GM12878 (cell line): ENCODE measurements at regions not wholly inside any gene's neighbourhood (a gene's known extent, or its start where the extent isn't known, plus 50 kb on each side); places are given as distances from the start of the nearest gene placed in this dataset.

ENCODE experiments used
- ATAC-seq: fragments of 200-7000 bp; cut with Tn5 transposase; 3 replicates; pipeline ENCODE4 v1.9.1; 2020; ENCODE audit warnings: mild to moderate bottlenecking, moderate library complexity
- BruUV-seq: library from RNA; stranded (reverse); fragments of 400-500 nt; replicated peaks from 2 replicates; lab custom pipeline; 2021; lab: Mats Ljungman, UMichigan
- CTCF ChIA-PET: fragments of 300-600 bp; sonication (Branson Sonifier 250); formaldehyde crosslinking; extraction: SDS; loops from one replicate; lab custom pipeline; 2021; ENCODE audit warnings: inconsistent platforms; lab: Yijun Ruan, JAX
- POLR2A ChIA-PET: fragments of 350-600 bp; formaldehyde crosslinking; extraction: SDS; loops from one replicate; lab custom pipeline; 2021; ENCODE audit warnings: inconsistent platforms; lab: Charles Lee
- RAD21 ChIA-PET: fragments of 300-600 bp; sonication (Branson Sonifier 250); formaldehyde crosslinking; loops from one replicate; lab custom pipeline; 2023; ENCODE audit warnings: antibody characterized with exemption; ENCODE audit not compliant: unreplicated experiment; lab: Charles Lee
- SMC1A ChIA-PET: fragments of 300-600 bp; sonication (Branson Sonifier 250); formaldehyde crosslinking; loops from one replicate; lab custom pipeline; 2023; ENCODE audit not compliant: unreplicated experiment, uncharacterized antibody; lab: Charles Lee
- DNase-seq: peaks from one replicate; pipeline ENCODE4 v3.0.0-alpha.2; 2011; ENCODE audit warnings: low read depth, low spot score
- FAIRE-seq: peaks from 3 replicates; lab custom pipeline; 2011; peaks lifted over from hg19 to GRCh38; lab: Jason Lieb, UNC
- H2AFZ ChIP-seq: 2 replicates; pipeline ENCODE4 v1.6.0; 2011; ENCODE audit warnings: low read depth, low read length, control low read depth; ENCODE audit not compliant: control insufficient read depth
- H3K27ac ChIP-seq: 2 replicates; pipeline ENCODE4 v1.5.1; 2011; ENCODE audit warnings: control low read depth; ENCODE audit not compliant: control insufficient read depth, insufficient read depth
- H3K27me3 ChIP-seq, 2 experiments: replicated peaks in 1 of 2; 2 replicates each; pipeline versions ENCODE4 v1.6.0 to v1.6.1; 2011; ENCODE audit warnings: low read length in 1 of 2; ENCODE audit not compliant: control insufficient read depth in 2 of 2, insufficient read depth in 2 of 2
- H3K36me3 ChIP-seq, 2 experiments: 2 replicates each; pipeline ENCODE4 v1.5.1; 2011; ENCODE audit warnings: low read length in 1 of 2; ENCODE audit not compliant: control insufficient read depth in 2 of 2, insufficient read depth in 2 of 2
- H3K4me1 ChIP-seq: 2 replicates; pipeline ENCODE4 v1.6.1; 2011; ENCODE audit warnings: mild to moderate bottlenecking, low read length, moderate library complexity, mixed read lengths; ENCODE audit not compliant: control insufficient read depth, insufficient read depth
- H3K4me2 ChIP-seq: 2 replicates; pipeline ENCODE4 v1.6.0; 2011; ENCODE audit warnings: control low read depth; ENCODE audit not compliant: control insufficient read depth, insufficient read depth
- H3K4me3 ChIP-seq: fragments of 200-600 bp; sonication (generic); 2 replicates; pipeline ENCODE4 v1.5.1; 2016
- H3K79me2 ChIP-seq: 2 replicates; pipeline ENCODE4 v1.6.0; 2011; ENCODE audit warnings: low read length; ENCODE audit not compliant: control insufficient read depth, insufficient read depth
- H3K9ac ChIP-seq: 2 replicates; pipeline ENCODE4 v1.8.0; 2011; ENCODE audit warnings: low read length, control low read depth, mixed read lengths; ENCODE audit not compliant: control insufficient read depth, insufficient read depth
- H3K9me3 ChIP-seq: replicated peaks from 3 replicates; pipeline ENCODE4 v1.5.1; 2011; ENCODE audit warnings: mild to moderate bottlenecking, low read length; ENCODE audit not compliant: control insufficient read depth, insufficient read depth
- H4K20me1 ChIP-seq: 2 replicates; pipeline ENCODE4 v1.6.0; 2011; ENCODE audit not compliant: control insufficient read depth, insufficient read depth
- CBFB ChIP-seq: IDR thresholded peaks from 2 replicates; pipeline ENCODE4 v1.6.1; 2016; ENCODE audit warnings: antibody characterized with exemption, low read depth
- E4F1 ChIP-seq: fragments of 450-650 bp; IDR thresholded peaks from 2 replicates; pipeline ENCODE4 v1.6.1; 2018; ENCODE audit warnings: borderline replicate concordance, mild to moderate bottlenecking; ENCODE audit not compliant: partially characterized antibody
- IRF5 ChIP-seq: fragments of 450-650 bp; IDR thresholded peaks from 2 replicates; pipeline ENCODE4 v1.6.1; 2017; ENCODE audit warnings: borderline replicate concordance
- KLF5 ChIP-seq: fragments of 450-650 bp; IDR thresholded peaks from 2 replicates; pipeline ENCODE4 v1.6.1; 2014; ENCODE audit warnings: mild to moderate bottlenecking; ENCODE audit not compliant: partially characterized antibody
- MAX ChIP-seq: IDR thresholded peaks from 2 replicates; pipeline ENCODE4 v1.6.1; 2012; ENCODE audit warnings: low read depth, low read length, improper control_type of control experiment
- PML ChIP-seq: IDR thresholded peaks from 2 replicates; pipeline ENCODE4 v1.6.1; 2012; ENCODE audit warnings: low read length, inconsistent platforms
- RCOR1 ChIP-seq: conservative IDR thresholded peaks from 2 replicates; pipeline ENCODE4 v1.6.1; 2012; ENCODE audit warnings: low read depth, low read length, improper control_type of control experiment
- RFX5 ChIP-seq: IDR thresholded peaks from 2 replicates; pipeline ENCODE4 v1.6.1; 2011; ENCODE audit warnings: low read depth, low read length, improper control_type of control experiment
- SMAD1 ChIP-seq: fragments of 450-650 bp; IDR thresholded peaks from 2 replicates; pipeline ENCODE4 v1.6.1; 2018; ENCODE audit warnings: mild to moderate bottlenecking, low read depth; ENCODE audit not compliant: partially characterized antibody
- TAF1 ChIP-seq: IDR thresholded peaks from 2 replicates; pipeline ENCODE4 v1.6.1; 2011; ENCODE audit warnings: mild to moderate bottlenecking, low read depth, low read length, borderline replicate concordance
- TCF7 ChIP-seq: IDR thresholded peaks from 2 replicates; pipeline ENCODE4 v1.6.1; 2014; ENCODE audit warnings: antibody characterized with exemption, borderline replicate concordance
- ZBTB40 ChIP-seq: fragments of 450-650 bp; IDR thresholded peaks from 2 replicates; pipeline ENCODE4 v1.6.1; 2016; ENCODE audit warnings: mild to moderate bottlenecking, moderate library complexity, borderline replicate concordance
- WGBS: methylation state at CpG from one replicate; pipeline ENCODE4 v1.1.6; 2016; ENCODE audit warnings: low lambda C conversion rate; ENCODE audit not compliant: insufficient replicate concordance, insufficient coverage; ENCODE audit errors: missing lambda C conversion rate; 5-methylcytosine and 5-hydroxymethylcytosine counted together
- in situ Hi-C: fragments of 300-500 bp; cut with MboI; formaldehyde crosslinking; loops from 9 replicates; pipeline ENCODE4 v1.14.3; 2018; ENCODE audit warnings: mixed read lengths
- intact Hi-C: fragments of 100-400 bp; cut with micrococcal nuclease; formaldehyde crosslinking; loops from one replicate; pipeline ENCODE4 v1.14.2; 2022; ENCODE audit not compliant: unreplicated experiment
- TF ChIP-seq, protein P1 (sequence below): fragments of 150-350 bp; IDR thresholded peaks from 2 replicates; pipeline ENCODE4 v1.6.1; 2014; ENCODE audit warnings: mild to moderate bottlenecking, low read depth, low read length

GRCh38 chr1:170284951-170285350 lies 139.2 kb downstream of the NTMT2 start:
- ChIA-PET POLR2A (no interaction called here), RAD21 (no interaction called here), SMC1A (no interaction called here), CTCF (no interaction called here)
- H3K79me2 ChIP-seq = no peaks in the 10 kb centered on the region
- 89% methylated on average over 5 of the region's 5 CpGs for WGBS
- FAIRE-seq = no peak
- in situ Hi-C loops = no loop called here
- DNase-seq = no peak
- TF ChIP-seq TCF7 (no peak), PML (no peak), RCOR1 (no peak), RFX5 (no peak), CBFB (no peak), E4F1 (no peak), ZBTB40 (no peak), IRF5 (no peak), SMAD1 (no peak), KLF5 (no peak), TAF1 (no peak), MAX (no peak)
- TF ChIP-seq, protein P1, sequence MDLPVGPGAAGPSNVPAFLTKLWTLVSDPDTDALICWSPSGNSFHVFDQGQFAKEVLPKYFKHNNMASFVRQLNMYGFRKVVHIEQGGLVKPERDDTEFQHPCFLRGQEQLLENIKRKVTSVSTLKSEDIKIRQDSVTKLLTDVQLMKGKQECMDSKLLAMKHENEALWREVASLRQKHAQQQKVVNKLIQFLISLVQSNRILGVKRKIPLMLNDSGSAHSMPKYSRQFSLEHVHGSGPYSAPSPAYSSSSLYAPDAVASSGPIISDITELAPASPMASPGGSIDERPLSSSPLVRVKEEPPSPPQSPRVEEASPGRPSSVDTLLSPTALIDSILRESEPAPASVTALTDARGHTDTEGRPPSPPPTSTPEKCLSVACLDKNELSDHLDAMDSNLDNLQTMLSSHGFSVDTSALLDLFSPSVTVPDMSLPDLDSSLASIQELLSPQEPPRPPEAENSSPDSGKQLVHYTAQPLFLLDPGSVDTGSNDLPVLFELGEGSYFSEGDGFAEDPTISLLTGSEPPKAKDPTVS = no peak
- no peak overlapping the region for H3K27ac ChIP-seq
- no TSS peak for BruUV-seq
- H3K4me2 ChIP-seq = no peak overlapping the region
- H3K9ac ChIP-seq = no peak overlapping the region
- H2AFZ ChIP-seq = no peak overlapping the region
- no peak overlapping the region for H3K4me3 ChIP-seq
- H3K36me3 ChIP-seq = no peaks in the 10 kb centered on the region
- no peaks in the 10 kb centered on the region for H3K9me3 ChIP-seq
- no peak for ATAC-seq
- no peaks in the 10 kb centered on the region for H4K20me1 ChIP-seq
- no peaks in the 10 kb centered on the region for H3K4me1 ChIP-seq
- H3K27me3 ChIP-seq = no peaks in the 10 kb centered on the region
- intact Hi-C loops = no loop called here
